Stimulated activated CD4-positive, alpha-beta T cell treated with anti-CD3 and anti-CD28 coated beads, Interleukin-1b, Interleukin-23, amount 100 ng/mL, for 1 hour (primary cell): ENCODE measurements at regions not wholly inside any gene's neighbourhood (a gene's known extent, or its start where the extent isn't known, plus 50 kb on each side); places are given as distances from the start of the nearest gene placed in this dataset.

Experiments used
- DNase-seq, 2 donors: peaks; one replicate each; pipeline ENCODE4 v3.0.0-alpha.2; 2020; ENCODE audit warnings: low read depth in 2 of 2

DNA sequence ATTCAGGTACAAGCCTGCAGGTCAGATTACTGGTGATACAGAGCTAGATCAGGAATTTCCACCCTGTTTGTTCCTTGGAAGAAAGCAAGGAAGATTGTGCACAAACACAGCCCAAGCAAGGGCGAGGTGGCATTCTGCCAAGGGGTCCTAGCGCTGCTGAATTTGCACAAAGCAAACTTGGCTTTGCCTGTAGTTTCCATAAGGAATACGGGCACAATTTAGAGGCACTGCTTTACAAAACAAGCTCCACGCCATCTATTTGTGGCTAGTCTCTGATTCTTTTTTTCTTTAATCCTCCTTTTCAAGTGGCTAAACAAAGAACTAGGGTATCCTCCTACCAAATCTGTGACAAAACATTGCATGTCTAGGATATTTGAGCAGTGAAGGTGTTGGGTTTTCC is 195.5 kb upstream of the ACVR2A start:
- DNase-seq: no peak

DNA sequence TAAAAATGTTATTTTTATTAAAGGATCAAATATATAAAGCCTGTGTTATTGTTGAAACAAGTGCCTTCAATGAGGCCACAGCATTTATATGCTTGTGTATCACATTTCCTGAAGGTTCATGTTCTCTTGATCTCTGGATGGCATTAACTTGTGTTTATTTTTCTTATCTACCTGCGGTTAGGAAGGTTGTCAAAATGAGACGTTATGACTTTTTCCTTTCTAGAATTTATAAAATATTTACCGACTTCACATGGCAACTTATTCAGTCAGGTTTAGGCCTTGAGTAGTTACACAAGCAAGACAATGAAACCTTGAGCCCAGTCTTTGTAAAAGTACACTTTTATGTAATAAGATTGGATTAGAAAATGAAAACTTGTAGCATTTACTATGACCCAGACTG is 196.4 kb upstream of the ACVR2A start:
- no peak for DNase-seq

GRCh38 chr2:147647816-147648215 is 197.0 kb upstream of the ACVR2A start:
- DNase-seq: no peak

DNA sequence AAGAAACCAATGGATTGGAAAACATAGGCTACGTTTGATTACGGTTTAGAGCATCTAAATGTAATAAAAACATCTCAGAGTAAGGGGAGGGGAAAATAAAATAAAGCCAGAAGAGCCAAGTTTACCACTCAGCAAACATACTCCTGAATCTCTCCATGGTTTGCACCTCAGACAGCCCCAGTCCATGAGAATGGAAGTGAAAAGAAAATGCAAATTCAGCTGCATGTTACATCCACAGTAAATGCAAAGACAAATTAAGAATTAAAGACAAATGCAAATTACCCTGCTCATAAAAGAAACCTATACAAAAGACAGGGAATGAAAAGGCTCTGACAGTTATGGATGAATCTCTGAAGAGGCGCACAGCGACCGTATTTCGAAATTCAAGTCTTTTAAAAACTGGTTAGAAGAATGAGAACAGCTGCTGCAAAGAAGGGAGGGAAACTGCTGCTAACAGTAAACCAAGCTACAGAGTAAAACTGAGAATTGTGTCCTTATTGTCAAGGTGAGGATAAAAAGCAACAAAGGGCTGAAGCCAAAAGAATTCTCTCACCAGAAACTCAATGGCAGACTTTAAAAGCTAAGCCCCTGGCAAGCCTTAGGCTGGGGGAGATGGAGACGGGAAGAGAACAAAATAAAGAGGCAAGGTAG is 197.9 kb upstream of the ACVR2A start:
- DNase-seq: no peak

DNA sequence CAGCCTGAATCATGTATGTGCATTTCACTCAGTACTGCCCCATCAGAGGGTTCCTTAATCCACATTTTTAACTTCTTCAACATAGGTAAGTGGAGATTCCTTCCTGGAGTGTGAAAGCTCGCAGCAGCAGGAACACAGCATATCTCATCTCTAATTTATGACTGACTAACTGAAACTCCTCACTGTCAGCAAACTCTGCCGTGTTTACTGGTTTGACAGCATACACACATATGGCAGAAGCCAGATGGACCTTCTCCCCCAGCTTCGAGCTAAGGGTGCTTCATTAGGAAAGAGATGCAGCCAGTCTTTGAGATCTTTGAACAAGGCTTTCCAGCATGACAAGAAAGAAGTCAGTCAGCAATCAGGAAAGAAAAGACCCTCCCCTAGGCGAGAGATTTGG is 200.3 kb upstream of the ACVR2A start:
- DNase-seq: no peak

DNA sequence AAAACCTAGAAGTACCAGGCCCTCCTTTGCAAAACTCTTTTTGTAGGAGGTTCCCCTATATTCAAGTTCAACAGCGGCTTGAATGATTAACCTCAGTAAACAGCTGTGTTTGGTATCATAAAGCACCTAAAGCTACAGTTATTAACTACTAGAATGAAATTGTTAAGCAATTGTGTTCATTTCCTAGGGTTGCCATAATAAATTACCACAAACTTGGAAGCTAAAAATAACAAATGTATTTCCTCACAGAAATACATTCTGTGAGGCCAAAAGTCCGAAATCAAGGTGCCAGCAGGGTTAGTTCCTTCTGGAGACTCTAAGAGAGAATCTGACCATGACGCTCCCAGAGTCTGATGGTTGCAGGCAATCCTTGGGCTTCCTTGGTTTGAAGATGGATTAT is 202.1 kb upstream of the ACVR2A start:
- no peak for DNase-seq

GRCh38 chr2:147641651-147642050 is 203.2 kb upstream of the ACVR2A start:
- DNase-seq: no peak

GRCh38 chr2:147639891-147640290 is 204.9 kb upstream of the ACVR2A start:
- no peak for DNase-seq

DNA sequence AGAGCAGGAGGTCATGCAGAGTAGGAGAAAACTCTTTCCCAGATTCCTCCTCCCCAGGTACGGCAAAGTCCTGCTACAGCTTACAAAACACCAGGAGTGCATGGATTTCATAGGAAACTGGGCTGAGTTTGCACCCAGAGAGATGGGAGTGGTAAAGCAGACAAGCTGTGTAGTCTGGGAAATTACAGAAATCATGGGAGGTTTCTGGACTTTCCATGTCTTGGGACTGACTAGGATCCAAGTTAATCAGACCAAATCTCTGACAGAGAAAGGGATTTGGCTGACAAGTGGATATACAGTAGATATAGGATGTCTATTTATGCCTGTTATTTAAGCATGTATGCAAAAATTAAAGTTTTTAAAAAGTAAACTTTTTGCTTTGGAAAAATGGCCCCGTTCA is 205.4 kb upstream of the ACVR2A start:
- no peak for DNase-seq

DNA sequence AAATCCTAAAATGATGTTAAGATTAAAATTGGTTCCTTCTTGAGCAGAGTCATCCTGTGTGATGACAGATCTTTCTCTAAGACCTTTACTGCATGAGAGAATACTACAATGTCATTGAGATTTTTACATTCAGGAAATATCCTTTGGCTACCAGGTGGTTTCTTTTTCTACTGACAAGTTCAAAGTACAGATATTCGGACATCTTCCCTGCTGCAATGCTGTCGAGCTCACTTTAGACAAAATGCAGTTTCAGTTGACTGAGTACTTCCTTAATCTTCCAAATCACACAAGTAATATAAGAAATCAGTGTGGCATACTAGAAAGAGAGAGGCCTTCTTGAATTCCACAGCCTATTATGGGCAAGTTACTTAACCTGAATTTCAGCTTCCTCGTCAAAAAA is 207.9 kb upstream of the ACVR2A start:
- no peak for DNase-seq

DNA sequence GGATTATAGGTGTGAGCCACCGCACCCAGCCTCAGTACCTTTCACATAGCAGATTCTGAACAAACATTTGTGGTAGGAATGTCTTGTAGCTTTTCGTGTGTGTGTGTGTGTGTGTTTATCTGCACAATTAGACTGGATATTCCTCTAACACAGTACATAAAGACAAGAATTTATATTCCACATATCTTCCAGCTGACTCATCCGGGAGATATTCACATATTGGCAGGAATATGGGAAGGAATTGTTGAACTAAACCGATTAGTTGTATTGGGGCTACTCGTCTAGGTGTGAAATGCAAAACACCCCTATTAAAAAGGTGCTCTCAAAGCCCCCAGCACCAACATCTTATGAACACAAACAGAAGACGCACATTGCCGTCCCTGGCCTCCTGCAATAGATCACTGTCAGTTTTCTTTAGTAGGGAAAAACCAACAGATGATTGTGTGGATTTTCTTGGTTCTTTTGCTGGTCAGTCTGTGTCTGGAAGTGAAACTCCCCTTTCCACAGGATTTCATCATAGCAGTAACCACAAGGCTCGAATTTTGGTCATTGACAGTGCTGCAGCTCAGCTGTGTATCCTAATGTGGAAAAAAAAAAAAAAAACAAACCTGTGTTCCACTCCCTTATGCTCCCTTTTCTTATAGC is 208.5 kb upstream of the ACVR2A start:
- DNase-seq: no peak

GRCh38 chr2:147634826-147635225 is 210.0 kb upstream of the ACVR2A start:
- DNase-seq: no peak

GRCh38 chr2:147632198-147632597 is 212.6 kb upstream of the ACVR2A start:
- DNase-seq: no peak

DNA sequence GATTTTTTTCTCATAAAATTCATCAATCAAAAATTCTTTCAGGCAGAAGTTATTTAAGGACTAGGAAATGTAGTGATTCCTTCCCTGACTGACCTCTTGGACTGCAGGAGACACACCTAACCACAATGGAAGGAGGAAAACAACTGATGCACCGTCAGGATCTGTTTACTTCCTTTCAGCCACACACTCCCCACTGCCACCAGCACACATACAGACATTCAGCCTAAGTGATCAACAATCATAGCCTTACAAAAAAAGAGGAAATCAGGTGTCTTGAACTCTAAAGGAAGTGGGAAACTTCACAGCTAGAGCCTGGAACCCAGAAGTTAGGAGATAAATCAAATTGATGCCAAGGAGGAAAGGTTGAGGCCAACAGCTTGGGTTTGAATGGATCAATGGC is 213.5 kb upstream of the ACVR2A start:
- DNase-seq: no peak

DNA sequence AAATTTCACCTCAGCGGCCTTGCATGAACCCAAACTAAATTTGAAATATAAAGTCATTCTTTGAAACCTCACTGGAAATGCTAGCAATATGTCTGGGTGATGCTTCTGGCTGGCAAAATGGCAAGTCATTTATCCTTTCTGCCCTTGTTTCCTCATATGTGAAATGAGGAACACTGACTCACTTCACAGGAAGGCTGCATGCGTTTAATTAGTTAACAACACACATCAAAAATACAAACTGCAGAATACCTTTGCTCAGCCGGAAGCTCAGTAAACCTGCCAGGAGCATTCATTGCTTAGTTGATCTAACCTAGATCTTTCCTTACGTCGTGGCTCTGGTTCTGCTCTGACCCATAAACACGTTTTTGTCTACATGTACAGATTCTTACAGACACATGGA is 214.2 kb upstream of the ACVR2A start:
- DNase-seq: no peak

DNA sequence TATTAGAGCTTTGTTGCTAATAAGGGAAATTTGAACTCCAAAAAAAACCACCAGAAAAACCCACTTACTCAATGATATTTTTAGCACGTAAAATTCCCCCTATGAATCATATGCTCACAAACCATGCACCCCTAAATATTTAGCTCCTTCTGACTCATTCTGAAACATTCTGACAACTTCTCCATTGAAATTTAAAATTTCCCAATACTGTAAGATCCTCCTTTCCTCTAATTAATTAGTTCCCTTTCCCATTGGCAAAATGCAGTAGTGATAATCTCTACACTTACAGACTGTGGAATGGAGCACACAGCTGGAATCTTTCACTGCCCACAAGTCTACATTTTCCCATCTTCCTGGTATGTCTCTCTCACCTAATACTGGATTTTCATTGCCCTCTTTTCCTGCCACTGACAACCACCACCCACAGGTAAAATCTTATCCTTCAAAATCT is 215.8 kb upstream of the ACVR2A start:
- no peak for DNase-seq

DNA sequence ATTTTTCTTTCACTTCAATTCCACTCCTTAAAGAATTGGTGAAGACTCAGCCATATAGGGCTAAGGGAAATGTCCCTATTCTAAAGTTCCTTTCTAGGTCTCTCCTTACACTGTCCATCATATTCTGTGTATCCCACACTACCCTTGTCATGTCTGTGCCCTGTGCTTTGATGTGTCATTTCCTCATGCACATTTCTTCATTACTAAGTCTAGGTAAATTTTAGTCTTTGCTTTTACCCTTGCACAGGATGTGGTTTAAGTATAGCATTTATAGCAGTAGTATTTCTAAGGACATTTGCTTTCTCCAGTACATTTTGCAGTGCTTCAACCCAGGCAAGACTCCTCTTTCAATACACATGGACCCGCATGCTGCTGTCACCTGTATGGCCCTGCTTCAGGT is 221.5 kb upstream of the ACVR2A start:
- DNase-seq: no peak

- no peak for DNase-seq
Observed at GRCh38 chr2:147621656-147622197, 223.1 kb upstream of the ACVR2A start.

DNA sequence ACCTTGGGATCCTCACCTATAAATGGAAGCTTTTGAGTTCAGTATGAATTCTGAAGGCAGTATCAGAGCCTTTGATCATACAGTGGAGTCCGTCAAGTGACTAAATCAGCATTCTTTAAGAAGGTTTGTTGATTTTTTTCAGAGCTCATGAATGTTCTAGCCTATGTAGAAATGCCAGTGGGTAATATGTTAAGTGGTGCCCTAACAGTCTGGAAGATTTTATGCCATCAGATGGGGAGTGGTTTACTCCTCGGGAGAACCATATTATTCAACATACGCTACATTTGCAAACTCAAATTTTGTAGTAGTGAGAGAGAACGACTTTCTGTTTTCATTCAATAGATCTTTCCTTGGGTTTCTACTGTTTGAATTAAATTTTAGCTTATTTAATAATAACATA is 225.0 kb upstream of the ACVR2A start:
- DNase-seq: no peak

GRCh38 chr2:147615726-147616125 is 229.1 kb upstream of the ACVR2A start:
- no peak for DNase-seq

DNA sequence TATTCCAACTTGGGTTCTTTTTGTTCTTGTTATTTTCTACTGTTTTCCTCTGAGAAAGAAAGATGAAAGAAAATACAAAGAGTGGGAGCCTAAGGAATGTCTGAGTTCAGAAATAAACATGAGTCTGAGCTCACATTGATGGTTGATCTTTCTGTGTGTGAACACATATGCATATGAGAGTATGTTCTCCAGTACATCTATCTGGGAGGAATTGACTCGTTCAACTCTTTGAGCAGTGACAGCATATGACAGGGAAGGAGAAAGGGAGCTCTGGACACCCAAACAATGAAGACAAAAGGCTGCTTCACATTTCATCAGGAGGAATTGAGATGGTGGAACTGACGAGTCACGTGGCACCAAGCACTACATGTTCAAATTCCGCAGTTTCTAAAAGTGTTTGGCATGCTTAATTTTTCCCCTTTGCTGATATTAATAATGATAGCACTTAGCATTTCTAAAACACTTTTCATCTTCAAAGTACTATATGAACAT is 229.8 kb upstream of the ACVR2A start:
- no peak for DNase-seq

- DNase-seq: no peak
Observed at GRCh38 chr2:147614471-147614870, 230.4 kb upstream of the ACVR2A start.

DNA sequence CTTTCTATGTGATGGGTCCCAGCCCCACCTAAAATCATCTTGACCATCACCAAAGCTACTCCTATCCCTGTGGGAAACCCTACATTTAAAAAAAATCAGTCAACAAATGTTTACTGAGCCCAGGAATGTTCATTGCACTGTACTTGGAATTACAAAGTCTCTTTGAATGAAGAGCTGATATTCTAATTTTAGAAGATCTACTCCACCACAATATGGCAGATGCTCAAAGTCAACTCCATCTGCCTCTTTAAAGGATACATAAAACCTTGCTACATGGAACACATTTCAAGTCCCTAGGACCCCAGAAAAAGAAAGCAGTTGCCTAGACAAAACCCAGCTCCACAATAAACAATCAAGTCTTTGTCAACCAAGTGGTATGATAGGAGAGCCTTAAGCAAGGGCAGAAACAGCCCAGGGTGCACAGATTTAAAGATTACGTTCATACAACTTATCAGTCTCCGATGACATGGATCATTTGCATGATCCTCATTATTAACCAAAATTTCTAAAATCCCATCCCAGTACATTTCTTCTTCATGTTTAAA is 234.3 kb upstream of the ACVR2A start:
- no peak for DNase-seq
